ENCODE measurements at regions not wholly inside any gene's neighbourhood (a gene's known extent, or its start where the extent isn't known, plus 50 kb on each side); places are given as distances from the start of the nearest gene placed in this dataset.

DNA sequence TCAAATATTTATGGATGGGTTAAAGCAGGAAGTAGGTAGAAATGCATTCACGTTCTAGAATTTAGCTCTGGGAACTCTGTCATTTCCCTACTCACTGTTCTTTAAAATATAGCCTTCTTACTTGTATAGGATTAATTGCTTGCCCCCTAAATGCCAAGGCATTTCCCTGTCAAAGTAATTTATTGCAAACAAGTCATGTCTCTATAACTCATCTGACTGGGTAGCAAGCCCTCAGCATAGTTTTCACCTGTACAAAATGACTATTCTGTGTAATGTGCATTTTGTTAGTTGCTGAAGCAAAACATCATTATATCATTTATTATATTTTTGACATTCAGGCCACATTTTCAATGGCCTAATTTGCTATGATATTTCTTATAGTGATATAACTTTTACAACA lies 1308.2 kb upstream of the EPHA6 start:
- TF ChIP-seq, protein P1, sequence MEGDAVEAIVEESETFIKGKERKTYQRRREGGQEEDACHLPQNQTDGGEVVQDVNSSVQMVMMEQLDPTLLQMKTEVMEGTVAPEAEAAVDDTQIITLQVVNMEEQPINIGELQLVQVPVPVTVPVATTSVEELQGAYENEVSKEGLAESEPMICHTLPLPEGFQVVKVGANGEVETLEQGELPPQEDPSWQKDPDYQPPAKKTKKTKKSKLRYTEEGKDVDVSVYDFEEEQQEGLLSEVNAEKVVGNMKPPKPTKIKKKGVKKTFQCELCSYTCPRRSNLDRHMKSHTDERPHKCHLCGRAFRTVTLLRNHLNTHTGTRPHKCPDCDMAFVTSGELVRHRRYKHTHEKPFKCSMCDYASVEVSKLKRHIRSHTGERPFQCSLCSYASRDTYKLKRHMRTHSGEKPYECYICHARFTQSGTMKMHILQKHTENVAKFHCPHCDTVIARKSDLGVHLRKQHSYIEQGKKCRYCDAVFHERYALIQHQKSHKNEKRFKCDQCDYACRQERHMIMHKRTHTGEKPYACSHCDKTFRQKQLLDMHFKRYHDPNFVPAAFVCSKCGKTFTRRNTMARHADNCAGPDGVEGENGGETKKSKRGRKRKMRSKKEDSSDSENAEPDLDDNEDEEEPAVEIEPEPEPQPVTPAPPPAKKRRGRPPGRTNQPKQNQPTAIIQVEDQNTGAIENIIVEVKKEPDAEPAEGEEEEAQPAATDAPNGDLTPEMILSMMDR (optimal IDR thresholded peaks at IDR 0.05 in 1 of 3, IDR thresholded peaks at IDR 0.05 in 1 of 3, conservative IDR thresholded peaks at IDR 0.05 in 1 of 3; ENCODE audit: extremely low read depth in 1 of 3, insufficient read depth in 2 of 3, low read length in 3 of 3) = no peak
- TF ChIP-seq EZH2 (IDR thresholded peaks at IDR 0.05; ENCODE audit: low read length) = no peak

Data from keratinocyte (primary cell).